NT2/D1 (cell line): ENCODE measurements at regions not wholly inside any gene's neighbourhood (a gene's known extent, or its start where the extent isn't known, plus 50 kb on each side); places are given as distances from the start of the nearest gene placed in this dataset.

Experiments
- DNase-seq: peaks from one replicate; pipeline ENCODE4 v3.0.0-alpha.2; 2011; ENCODE audit warnings: low read depth, low spot score
- H3K27me3 ChIP-seq: 2 replicates; pipeline ENCODE4 v1.6.0; 2011; ENCODE audit warnings: mild to moderate bottlenecking; ENCODE audit not compliant: insufficient read length, insufficient read depth
- H3K36me3 ChIP-seq: 2 replicates; pipeline ENCODE4 v1.6.1; 2011; ENCODE audit warnings: mild to moderate bottlenecking, low read length, mixed read lengths; ENCODE audit not compliant: insufficient read depth, insufficient read length
- H3K4me1 ChIP-seq: 2 replicates; pipeline ENCODE4 v1.5.1; 2011; ENCODE audit not compliant: insufficient read depth, insufficient read length
- H3K4me3 ChIP-seq: 2 replicates; pipeline ENCODE4 v1.5.1; 2011; ENCODE audit warnings: low read depth; ENCODE audit not compliant: insufficient read length
- H3K9ac ChIP-seq: 2 replicates; pipeline ENCODE4 v1.6.0; 2011; ENCODE audit warnings: low read depth; ENCODE audit not compliant: insufficient read length
- H3K9me3 ChIP-seq: 2 replicates; pipeline ENCODE4 v1.5.1; 2011; ENCODE audit warnings: mild to moderate bottlenecking, low read length; ENCODE audit not compliant: insufficient read depth
- SUZ12 ChIP-seq: IDR thresholded peaks from 2 replicates; pipeline ENCODE4 v1.6.1; 2011; ENCODE audit not compliant: insufficient read length, insufficient read depth; ENCODE audit errors: extremely low read depth
- YY1 ChIP-seq: IDR thresholded peaks from 2 replicates; pipeline ENCODE4 v1.6.1; 2011; ENCODE audit not compliant: insufficient read length, insufficient read depth
- ZNF274 ChIP-seq: IDR thresholded peaks from 2 replicates; pipeline ENCODE4 v1.6.1; 2011; ENCODE audit warnings: mild to moderate bottlenecking, low read depth, low read length

DNA sequence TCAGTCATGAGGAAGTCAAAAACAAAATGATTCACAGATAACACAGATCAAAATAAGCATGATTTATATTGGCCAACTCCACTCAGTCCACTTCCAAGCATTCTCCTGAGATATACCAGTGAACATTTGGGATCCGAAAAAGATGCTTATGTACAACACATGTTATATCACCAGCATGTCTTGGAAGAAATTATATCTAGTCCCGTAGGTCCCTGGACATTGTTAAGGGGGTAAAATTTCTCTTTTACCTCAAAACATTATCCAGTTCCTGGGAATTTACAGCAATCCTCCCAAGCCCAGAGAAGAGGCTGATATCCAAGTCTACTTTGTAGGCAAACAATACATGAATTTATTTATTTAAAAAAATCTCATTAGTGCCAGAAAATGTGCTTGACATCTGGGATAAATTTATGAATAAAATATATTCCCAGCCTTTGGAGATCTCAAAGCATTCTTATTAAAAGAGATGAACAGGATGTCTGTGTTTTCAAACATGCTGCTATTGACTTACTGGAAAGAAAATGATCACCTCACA is 582.2 kb upstream of the ZWINT start:
- no peak overlapping the region for H3K4me3 ChIP-seq
- no peak for TF ChIP-seq SUZ12
- TF ChIP-seq ZNF274: no peak
- no peak for TF ChIP-seq YY1
- H3K27me3 ChIP-seq: no peaks in the 10 kb centered on the region
- no peaks in the 10 kb centered on the region for H3K4me1 ChIP-seq
- no peaks in the 10 kb centered on the region for H3K9me3 ChIP-seq
- DNase-seq: no peak
- H3K9ac ChIP-seq: no peak overlapping the region
- H3K36me3 ChIP-seq: no peaks in the 10 kb centered on the region

DNA sequence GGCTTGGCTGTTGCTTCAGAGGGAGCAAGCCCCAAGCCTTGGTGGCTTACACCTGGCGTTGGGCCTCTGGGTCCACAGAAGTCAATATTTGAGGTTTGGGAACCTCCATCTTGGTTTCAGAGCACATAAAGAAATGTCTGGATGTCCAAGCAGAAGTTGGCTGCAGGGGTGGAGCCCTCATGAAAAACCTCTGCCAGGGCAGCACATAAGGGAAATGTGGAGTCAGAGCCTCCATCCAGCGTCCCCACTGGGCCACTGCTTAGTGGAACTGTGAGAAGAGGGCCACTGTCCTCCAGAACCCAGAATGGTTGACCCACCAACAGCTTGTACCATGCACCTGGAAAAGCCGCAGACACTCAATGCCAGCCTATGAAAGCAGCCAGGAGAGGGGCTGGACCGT is 573.5 kb upstream of the ZWINT start:
- Histone ChIP-seq H3K9ac (no peak overlapping the region), H3K36me3 (no peaks in the 10 kb centered on the region)
- no peak for TF ChIP-seq SUZ12

DNA sequence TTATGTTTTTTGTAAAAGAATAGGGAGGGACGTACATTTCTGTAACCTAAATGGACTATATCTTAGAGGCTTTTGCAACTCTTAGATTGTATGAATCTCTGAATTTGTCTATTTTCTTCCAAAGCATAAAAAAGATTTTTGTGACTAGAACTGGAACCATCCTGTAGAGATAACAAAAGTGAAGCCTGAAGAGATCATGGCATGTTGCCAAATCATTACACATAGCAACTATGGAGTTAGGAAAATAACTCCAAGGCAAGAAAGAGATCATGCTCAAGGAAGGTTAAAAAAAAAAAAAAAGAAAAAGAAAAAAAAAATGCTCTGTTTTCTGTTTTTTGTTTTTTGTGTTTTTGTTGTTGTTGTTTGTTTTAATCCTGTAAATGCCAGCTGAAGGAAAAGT is 567.7 kb upstream of the ZWINT start:
- no peaks in the 10 kb centered on the region for H3K36me3 ChIP-seq
- H3K9me3 ChIP-seq: no peaks in the 10 kb centered on the region
- no peak overlapping the region for H3K4me3 ChIP-seq
- no peak overlapping the region for H3K9ac ChIP-seq
- DNase-seq: no peak
- no peaks in the 10 kb centered on the region for H3K27me3 ChIP-seq
- no peaks in the 10 kb centered on the region for H3K4me1 ChIP-seq
- TF ChIP-seq SUZ12: no peak
- TF ChIP-seq YY1: no peak
- TF ChIP-seq ZNF274: no peak

More for the DNA sequence above, 573.5 kb upstream of the ZWINT start:
- Histone ChIP-seq H3K9me3 (peaks cover 23% of the 10 kb centered on the region), H3K27me3 (no peaks in the 10 kb centered on the region), H3K4me1 (no peaks in the 10 kb centered on the region), H3K4me3 (no peak overlapping the region)
- no peak for DNase-seq

DNA sequence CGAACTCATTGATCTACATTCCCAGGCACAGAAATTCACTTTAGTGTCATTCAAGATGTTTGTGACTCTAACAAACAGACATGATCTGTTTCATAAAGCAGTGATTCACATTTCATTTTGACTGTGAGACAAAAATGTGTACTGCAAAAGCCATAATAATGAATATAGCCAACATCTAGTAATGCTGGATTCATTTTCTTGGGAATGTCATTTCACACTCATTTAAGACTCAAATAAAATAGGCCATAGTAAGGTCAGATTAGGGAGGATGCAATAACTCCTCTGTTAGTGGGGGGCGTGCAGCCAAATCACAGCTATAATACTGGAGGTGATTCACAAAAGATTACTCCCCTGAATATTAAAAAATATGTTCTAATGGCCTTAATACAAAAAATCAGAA is 566.6 kb upstream of the ZWINT start:
- H3K9me3 ChIP-seq: no peaks in the 10 kb centered on the region
- no peaks in the 10 kb centered on the region for H3K36me3 ChIP-seq
- H3K27me3 ChIP-seq: no peaks in the 10 kb centered on the region
- no peak for DNase-seq
- H3K4me3 ChIP-seq: no peak overlapping the region
- H3K9ac ChIP-seq: no peak overlapping the region
- H3K4me1 ChIP-seq: no peaks in the 10 kb centered on the region
- no peak for TF ChIP-seq SUZ12
- no peak for TF ChIP-seq YY1
- TF ChIP-seq ZNF274: no peak

DNA sequence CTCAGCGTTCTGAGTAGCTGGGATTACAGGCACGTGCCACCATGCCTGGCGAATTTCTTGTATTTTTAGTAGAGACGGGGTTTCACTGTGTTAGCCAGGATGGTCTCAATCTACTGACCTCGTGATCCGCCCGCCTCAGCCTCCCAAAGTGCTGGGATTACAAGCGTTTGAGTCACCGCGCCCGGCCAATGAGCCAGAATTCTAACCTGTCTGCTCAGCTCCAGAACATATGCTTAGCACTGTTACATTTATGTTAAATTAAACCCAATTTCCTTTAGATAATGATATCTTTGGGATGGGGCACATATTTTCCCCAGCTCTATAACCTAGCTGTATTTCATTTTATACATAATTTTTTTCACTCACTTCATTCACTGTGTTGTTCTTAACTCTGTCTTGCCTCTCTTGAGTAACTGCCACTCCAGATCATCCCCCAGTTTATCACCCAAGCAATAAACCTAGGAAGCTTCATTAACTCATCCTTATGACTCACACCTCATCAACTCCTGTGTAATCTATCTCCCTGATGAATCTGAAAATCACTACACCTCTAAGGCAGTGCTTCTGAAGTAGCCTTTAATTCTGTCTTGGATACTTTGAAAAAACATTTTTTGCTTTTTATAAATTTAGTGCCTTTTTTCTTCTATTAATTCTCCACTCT is 559.7 kb upstream of the ZWINT start:
- no peak overlapping the region for H3K4me3 ChIP-seq
- H3K9ac ChIP-seq: no peak overlapping the region
- TF ChIP-seq ZNF274 (no peak), YY1 (no peak), SUZ12 (no peak)
- no peaks in the 10 kb centered on the region for H3K36me3 ChIP-seq
- no peak for DNase-seq
- H3K4me1 ChIP-seq: no peaks in the 10 kb centered on the region
- no peaks in the 10 kb centered on the region for H3K27me3 ChIP-seq
- H3K9me3 ChIP-seq: no peaks in the 10 kb centered on the region

DNA sequence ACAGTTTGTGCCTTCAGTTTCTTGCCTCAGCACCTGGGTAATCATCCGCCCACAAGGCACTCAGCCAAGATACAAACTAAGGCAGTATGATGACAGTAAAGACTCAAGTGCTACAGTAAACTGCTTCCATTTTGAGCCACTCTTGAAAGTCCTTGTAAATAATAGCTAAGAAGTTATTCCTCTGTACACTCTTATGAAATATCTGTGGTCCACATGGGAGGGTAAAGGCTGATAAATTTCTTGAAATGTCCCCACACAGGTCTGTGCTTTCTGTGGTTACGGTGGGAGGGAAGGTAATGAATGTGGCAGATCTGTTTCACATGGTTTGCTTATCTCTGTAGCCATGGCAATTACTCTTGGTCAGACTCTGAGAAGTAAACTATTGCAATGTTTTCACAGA is 551.0 kb upstream of the ZWINT start:
- DNase-seq: no peak
- Histone ChIP-seq H3K9me3 (no peaks in the 10 kb centered on the region), H3K9ac (no peak overlapping the region), H3K27me3 (no peaks in the 10 kb centered on the region), H3K4me1 (no peaks in the 10 kb centered on the region), H3K36me3 (no peaks in the 10 kb centered on the region), H3K4me3 (no peak overlapping the region)
- TF ChIP-seq ZNF274: no peak
- no peak for TF ChIP-seq SUZ12
- TF ChIP-seq YY1: no peak

DNA sequence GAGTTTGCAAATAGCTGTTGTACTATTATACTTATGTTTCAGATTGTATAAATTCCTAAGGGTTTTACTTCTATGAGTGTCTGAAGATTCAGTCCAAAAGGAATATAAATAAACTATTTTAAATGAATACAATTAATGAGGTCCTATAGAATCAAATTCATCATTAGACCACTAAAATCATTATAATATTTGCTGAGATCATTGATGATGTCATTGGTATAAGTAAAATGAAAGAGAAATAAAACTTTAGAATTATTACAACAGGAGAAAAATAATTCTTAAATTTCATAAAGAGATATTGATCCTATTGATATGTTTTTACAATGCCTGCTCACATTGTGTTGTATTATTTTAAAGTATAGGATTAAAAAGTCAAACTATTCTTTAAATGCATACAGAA is 544.0 kb upstream of the ZWINT start:
- TF ChIP-seq YY1 (no peak), SUZ12 (no peak), ZNF274 (no peak)
- Histone ChIP-seq H3K9ac (no peak overlapping the region), H3K4me3 (no peak overlapping the region), H3K36me3 (no peaks in the 10 kb centered on the region), H3K9me3 (no peaks in the 10 kb centered on the region), H3K27me3 (no peaks in the 10 kb centered on the region), H3K4me1 (no peaks in the 10 kb centered on the region)
- DNase-seq: no peak

DNA sequence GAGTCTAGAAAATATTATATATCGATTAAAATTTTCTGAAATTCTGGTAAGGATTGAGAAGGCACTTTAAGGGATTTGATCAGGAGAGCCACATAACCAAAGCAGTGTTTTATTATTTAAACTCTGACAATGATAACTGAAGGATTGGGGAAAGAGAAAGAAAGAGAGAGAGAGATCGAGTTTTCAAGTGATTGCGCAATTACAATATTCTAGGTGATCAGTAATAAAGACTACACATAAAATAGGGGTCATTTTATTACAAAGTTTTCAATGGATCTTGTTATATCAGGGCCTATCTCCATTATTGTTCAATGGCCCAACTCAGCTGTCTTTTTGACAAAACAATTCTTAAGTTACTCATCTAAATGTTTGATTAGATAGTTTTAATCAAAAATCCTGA is 541.5 kb upstream of the ZWINT start:
- no peak for DNase-seq
- H3K9me3 ChIP-seq: no peaks in the 10 kb centered on the region
- no peaks in the 10 kb centered on the region for H3K4me1 ChIP-seq
- no peak for TF ChIP-seq SUZ12
- TF ChIP-seq YY1: no peak
- no peak for TF ChIP-seq ZNF274
- H3K27me3 ChIP-seq: no peaks in the 10 kb centered on the region
- H3K9ac ChIP-seq: no peak overlapping the region
- H3K36me3 ChIP-seq: no peaks in the 10 kb centered on the region
- no peak overlapping the region for H3K4me3 ChIP-seq
